Keratinocyte (primary cell): ENCODE measurements at regions not wholly inside any gene's neighbourhood (a gene's known extent, or its start where the extent isn't known, plus 50 kb on each side); places are given as distances from the start of the nearest gene placed in this dataset.

ENCODE experiments used
- DNase-seq: peaks from one replicate; pipeline ENCODE4 v3.0.0-alpha.2; 2011; ENCODE audit warnings: low read depth, missing footprints, low spot score
- FAIRE-seq: peaks from 2 replicates; lab custom pipeline; 2011; peaks lifted over from hg19 to GRCh38; lab: Jason Lieb, UNC
- H2AFZ ChIP-seq: 2 replicates; pipeline ENCODE4 v1.6.0; 2012; ENCODE audit warnings: low read length, control low read depth, inconsistent platforms; ENCODE audit not compliant: control insufficient read depth
- H3K27ac ChIP-seq: 2 replicates; pipeline ENCODE4 v1.5.1; 2011; ENCODE audit warnings: low read length; ENCODE audit not compliant: control insufficient read depth, insufficient read depth
- H3K27me3 ChIP-seq: 3 replicates; pipeline ENCODE4 v1.6.0; 2011; ENCODE audit warnings: low read length; ENCODE audit not compliant: control insufficient read depth, insufficient read depth; ENCODE audit errors: extremely low read depth
- H3K36me3 ChIP-seq, 2 experiments: 2 replicates in 1 of 2; 3 replicates in 1 of 2; pipeline ENCODE4 v1.5.1; 2011; ENCODE audit warnings: low read length in 2 of 2, mild to moderate bottlenecking in 1 of 2; ENCODE audit not compliant: control insufficient read depth in 2 of 2, insufficient read depth in 2 of 2; ENCODE audit errors: extremely low read depth in 1 of 2
- H3K4me1 ChIP-seq: 3 replicates; pipeline ENCODE4 v1.5.1; 2011; ENCODE audit warnings: low read length; ENCODE audit not compliant: control insufficient read depth, insufficient read depth; ENCODE audit errors: extremely low read depth
- H3K4me2 ChIP-seq: 3 replicates; pipeline ENCODE4 v1.6.0; 2011; ENCODE audit warnings: low read depth, low read length; ENCODE audit not compliant: control insufficient read depth, insufficient read depth; ENCODE audit errors: extremely low read depth
- H3K4me3 ChIP-seq, 3 experiments: fragments of 200-600 bp in 1 of 3; sonication (generic) in 1 of 3; 2 replicates in 2 of 3; 3 replicates in 1 of 3; pipeline ENCODE4 v1.5.1; 2011 to 2016; ENCODE audit warnings: low read length in 3 of 3, mild to moderate bottlenecking in 3 of 3, control low read depth in 2 of 3, inconsistent platforms in 1 of 3, low read depth in 1 of 3, mixed read lengths in 1 of 3, mixed run types in 1 of 3, moderate library complexity in 1 of 3; ENCODE audit not compliant: control insufficient read depth in 2 of 3, insufficient read depth in 2 of 3; ENCODE audit errors: extremely low read depth in 1 of 3
- H3K79me2 ChIP-seq: 2 replicates; pipeline ENCODE4 v1.6.0; 2012; ENCODE audit warnings: low read length; ENCODE audit not compliant: control insufficient read depth, insufficient read depth
- H3K9ac ChIP-seq: 3 replicates; pipeline ENCODE4 v1.6.0; 2011; ENCODE audit warnings: low read length; ENCODE audit not compliant: control insufficient read depth, insufficient read depth; ENCODE audit errors: extremely low read depth
- H3K9me1 ChIP-seq: 3 replicates; pipeline ENCODE4 v1.6.0; 2011; ENCODE audit warnings: low read length; ENCODE audit not compliant: control insufficient read depth, insufficient read depth; ENCODE audit errors: extremely low read depth
- H3K9me3 ChIP-seq: 2 replicates; pipeline ENCODE4 v1.5.1; 2012; ENCODE audit warnings: low read depth, low read length; ENCODE audit not compliant: control insufficient read depth
- H4K20me1 ChIP-seq: 3 replicates; pipeline ENCODE4 v1.6.0; 2011; ENCODE audit warnings: low read length; ENCODE audit not compliant: control insufficient read depth, insufficient read depth; ENCODE audit errors: extremely low read depth
- EZH2 ChIP-seq: IDR thresholded peaks from one replicate; pipeline ENCODE4 v1.6.1; 2012; ENCODE audit warnings: inconsistent platforms, mild to moderate bottlenecking, low read length, moderate library complexity
- dilution Hi-C: fragments of 300-500 bp; cut with MboI; formaldehyde crosslinking; loops from one replicate; pipeline ENCODE4 v1.7.0; 2020; ENCODE audit warnings: low sequenced_read_pairs; ENCODE audit not compliant: extremely low pct_ligation_motif_present
- TF ChIP-seq, protein P1 (sequence below), 3 experiments: IDR thresholded peaks in 1 of 3; conservative IDR thresholded peaks in 1 of 3; optimal IDR thresholded peaks in 1 of 3; 2 replicates in 2 of 3; 3 replicates in 1 of 3; pipeline versions ENCODE3 to v1.5.1; 2011; ENCODE audit warnings: low read length in 3 of 3, mild to moderate bottlenecking in 3 of 3, moderate library complexity in 2 of 3, control low read depth in 1 of 3, inconsistent platforms in 1 of 3; ENCODE audit not compliant: insufficient read depth in 2 of 3; ENCODE audit errors: extremely low read depth in 1 of 3

DNA sequence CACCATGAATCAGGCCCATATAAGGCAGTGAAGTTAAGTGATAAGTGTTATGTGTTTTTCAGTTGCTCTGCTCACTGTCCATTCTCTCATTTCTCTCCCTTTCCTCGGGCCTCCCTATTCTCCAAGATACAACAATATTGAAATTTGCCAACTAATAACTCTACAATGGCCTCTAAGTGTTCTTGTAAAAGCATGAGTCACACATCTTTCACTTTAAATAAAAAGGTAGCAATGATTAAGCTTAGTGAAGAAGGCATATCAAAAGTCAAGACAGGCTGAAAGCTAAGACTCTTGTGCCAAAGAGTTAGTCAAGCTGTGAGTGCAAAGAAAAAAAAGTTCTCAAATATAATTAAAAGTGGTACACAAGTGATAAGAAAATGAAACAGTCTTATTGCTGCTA is 675.4 kb downstream of the OTOL1 start:
- dilution Hi-C loops = no loop called here
- no peak overlapping the region for H2AFZ ChIP-seq
- no peaks in the 10 kb centered on the region for H3K9me1 ChIP-seq
- no peak overlapping the region for H3K27ac ChIP-seq
- no peak for TF ChIP-seq EZH2
- TF ChIP-seq, protein P1, sequence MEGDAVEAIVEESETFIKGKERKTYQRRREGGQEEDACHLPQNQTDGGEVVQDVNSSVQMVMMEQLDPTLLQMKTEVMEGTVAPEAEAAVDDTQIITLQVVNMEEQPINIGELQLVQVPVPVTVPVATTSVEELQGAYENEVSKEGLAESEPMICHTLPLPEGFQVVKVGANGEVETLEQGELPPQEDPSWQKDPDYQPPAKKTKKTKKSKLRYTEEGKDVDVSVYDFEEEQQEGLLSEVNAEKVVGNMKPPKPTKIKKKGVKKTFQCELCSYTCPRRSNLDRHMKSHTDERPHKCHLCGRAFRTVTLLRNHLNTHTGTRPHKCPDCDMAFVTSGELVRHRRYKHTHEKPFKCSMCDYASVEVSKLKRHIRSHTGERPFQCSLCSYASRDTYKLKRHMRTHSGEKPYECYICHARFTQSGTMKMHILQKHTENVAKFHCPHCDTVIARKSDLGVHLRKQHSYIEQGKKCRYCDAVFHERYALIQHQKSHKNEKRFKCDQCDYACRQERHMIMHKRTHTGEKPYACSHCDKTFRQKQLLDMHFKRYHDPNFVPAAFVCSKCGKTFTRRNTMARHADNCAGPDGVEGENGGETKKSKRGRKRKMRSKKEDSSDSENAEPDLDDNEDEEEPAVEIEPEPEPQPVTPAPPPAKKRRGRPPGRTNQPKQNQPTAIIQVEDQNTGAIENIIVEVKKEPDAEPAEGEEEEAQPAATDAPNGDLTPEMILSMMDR (optimal IDR thresholded peaks at IDR 0.05 in 1 of 3, IDR thresholded peaks at IDR 0.05 in 1 of 3, conservative IDR thresholded peaks at IDR 0.05 in 1 of 3; ENCODE audit: extremely low read depth in 1 of 3, insufficient read depth in 2 of 3, low read length in 3 of 3) = no peak
- DNase-seq (no peak), FAIRE-seq (no peak)
- no peaks in the 10 kb centered on the region for H4K20me1 ChIP-seq
- H3K9me3 ChIP-seq = no peaks in the 10 kb centered on the region
- H3K4me1 ChIP-seq = no peaks in the 10 kb centered on the region
- H3K79me2 ChIP-seq = no peaks in the 10 kb centered on the region
- H3K4me2 ChIP-seq = no peak overlapping the region
- no peak overlapping the region for H3K9ac ChIP-seq
- H3K27me3 ChIP-seq = no peaks in the 10 kb centered on the region
- no peak overlapping the region for H3K4me3 ChIP-seq
- no peaks in the 10 kb centered on the region for H3K36me3 ChIP-seq

DNA sequence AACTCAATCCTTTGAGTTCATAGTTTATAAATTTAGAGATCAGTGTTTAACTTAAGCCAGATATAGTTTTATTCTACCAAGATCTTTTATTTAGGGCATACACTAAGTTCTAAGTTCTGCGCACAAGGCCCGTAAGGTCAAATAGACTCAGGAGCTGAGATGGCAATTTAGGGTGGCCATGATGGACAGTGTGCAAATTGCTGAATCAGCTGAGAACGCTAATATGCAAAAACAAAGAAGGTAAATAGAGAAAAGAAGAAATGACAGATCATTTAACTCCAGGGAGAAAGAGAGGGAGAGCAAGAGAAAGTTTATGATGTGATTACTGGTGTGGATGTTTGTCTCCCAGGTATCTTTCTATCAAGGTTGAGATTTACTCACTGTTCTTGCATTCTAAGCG is 678.5 kb downstream of the OTOL1 start:
- Histone ChIP-seq H3K27ac (no peak overlapping the region), H3K27me3 (no peaks in the 10 kb centered on the region), H3K9me3 (no peaks in the 10 kb centered on the region), H4K20me1 (no peaks in the 10 kb centered on the region), H3K9ac (no peak overlapping the region), H2AFZ (no peak overlapping the region), H3K9me1 (no peaks in the 10 kb centered on the region), H3K36me3 (no peaks in the 10 kb centered on the region), H3K79me2 (no peaks in the 10 kb centered on the region), H3K4me1 (no peaks in the 10 kb centered on the region), H3K4me2 (no peak overlapping the region), H3K4me3 (no peak overlapping the region)
- no peak for TF ChIP-seq EZH2
- TF ChIP-seq, protein P1 (optimal IDR thresholded peaks at IDR 0.05 in 1 of 3, IDR thresholded peaks at IDR 0.05 in 1 of 3, conservative IDR thresholded peaks at IDR 0.05 in 1 of 3; ENCODE audit: extremely low read depth in 1 of 3, insufficient read depth in 2 of 3, low read length in 3 of 3) = no peak
- FAIRE-seq = no peak
- dilution Hi-C loops = no loop called here
- no peak for DNase-seq
